ENCODE measurements at regions not wholly inside any gene's neighbourhood (a gene's known extent, or its start where the extent isn't known, plus 50 kb on each side); places are given as distances from the start of the nearest gene placed in this dataset.

DNA sequence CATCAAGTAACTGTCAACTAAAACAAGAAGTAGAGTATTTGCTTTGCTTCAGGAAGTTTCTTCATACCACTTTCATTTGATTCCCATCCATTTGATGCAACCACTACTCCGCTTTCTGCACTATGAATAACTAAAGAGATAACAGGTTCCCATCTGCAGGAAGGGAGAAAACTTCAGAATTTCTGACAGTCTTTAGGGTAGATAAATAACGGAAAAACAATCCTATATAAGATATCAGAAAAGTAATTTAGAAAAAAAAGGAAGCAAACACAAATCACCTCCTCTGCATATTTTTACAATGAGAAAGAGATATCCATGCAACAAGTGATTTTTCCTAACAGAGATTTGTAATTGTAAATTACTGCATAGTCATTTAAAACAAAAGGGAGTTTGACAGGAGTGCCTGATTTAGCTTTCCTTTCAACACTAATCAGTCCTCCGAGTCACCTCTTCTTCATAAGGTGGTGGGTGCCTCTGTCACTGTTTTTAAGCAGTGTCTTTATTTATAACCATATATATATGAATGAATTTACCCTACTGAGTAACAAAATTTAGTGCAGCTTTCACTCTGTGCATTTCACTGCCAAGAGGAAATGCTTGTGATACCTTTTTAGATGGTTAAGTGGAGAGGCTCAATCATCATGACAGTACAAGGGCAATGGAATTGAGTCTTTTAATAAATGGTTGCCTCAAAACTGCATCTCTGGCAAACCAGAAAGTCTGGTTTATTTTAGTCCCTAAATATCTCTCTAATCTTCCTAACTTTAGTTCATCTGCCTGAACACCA lies 1920.4 kb downstream of the MRPL39 start:
- DNase-seq (ENCODE audit: low read depth in 1 of 2, low spot score in 1 of 2): no peak
- WGBS (ENCODE audit: missing lambda C conversion rate): 0% methylated on average over 3 of the region's 3 CpGs

GRCh38 chr21:23684431-23684830 lies 1922.8 kb downstream of the MRPL39 start:
- DNase-seq (ENCODE audit: low read depth in 1 of 2, low spot score in 1 of 2): no peak
- Histone ChIP-seq H3K4me1 (no peaks in the 10 kb centered on the region), H3K9me3 (no peaks in the 10 kb centered on the region), H3K4me2 (no peak overlapping the region), H3K27ac (no peak overlapping the region), H3K4me3 (no peak overlapping the region)
- FAIRE-seq: no peak
- 0% methylated on average over 2 of the region's 2 CpGs for WGBS (ENCODE audit: missing lambda C conversion rate)
- ATAC-seq: no peak
- CTCF ChIA-PET: no interaction called here
- POLR2A ChIA-PET: no interaction called here
- no peak for TF ChIP-seq HOXA7 (CRISPR knock-in tag; IDR thresholded peaks at IDR 0.05)
- no peak for TF ChIP-seq ZNF302 (CRISPR knock-in tag; IDR thresholded peaks at IDR 0.05)

More for the DNA sequence above, 1920.4 kb downstream of the MRPL39 start:
- ChIA-PET CTCF (no interaction called here), POLR2A (no interaction called here)
- Histone ChIP-seq H3K27ac (no peak overlapping the region), H3K9me3 (no peaks in the 10 kb centered on the region), H3K4me3 (no peak overlapping the region), H3K4me1 (no peaks in the 10 kb centered on the region), H3K4me2 (no peak overlapping the region)
- no peak for FAIRE-seq
- ATAC-seq: no peak
- TF ChIP-seq TP53 (CRISPR knock-in tag; IDR thresholded peaks at IDR 0.05): no peak
- TF ChIP-seq HOXA7 (CRISPR knock-in tag; IDR thresholded peaks at IDR 0.05): no peak
- TF ChIP-seq, protein P1, sequence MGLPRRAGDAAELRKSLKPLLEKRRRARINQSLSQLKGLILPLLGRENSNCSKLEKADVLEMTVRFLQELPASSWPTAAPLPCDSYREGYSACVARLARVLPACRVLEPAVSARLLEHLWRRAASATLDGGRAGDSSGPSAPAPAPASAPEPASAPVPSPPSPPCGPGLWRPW (IDR thresholded peaks at IDR 0.05): no peak
- TF ChIP-seq BHLHE40 (IDR thresholded peaks at IDR 0.05; ENCODE audit: low read depth, low read length): no peak
- TF ChIP-seq, protein P2, sequence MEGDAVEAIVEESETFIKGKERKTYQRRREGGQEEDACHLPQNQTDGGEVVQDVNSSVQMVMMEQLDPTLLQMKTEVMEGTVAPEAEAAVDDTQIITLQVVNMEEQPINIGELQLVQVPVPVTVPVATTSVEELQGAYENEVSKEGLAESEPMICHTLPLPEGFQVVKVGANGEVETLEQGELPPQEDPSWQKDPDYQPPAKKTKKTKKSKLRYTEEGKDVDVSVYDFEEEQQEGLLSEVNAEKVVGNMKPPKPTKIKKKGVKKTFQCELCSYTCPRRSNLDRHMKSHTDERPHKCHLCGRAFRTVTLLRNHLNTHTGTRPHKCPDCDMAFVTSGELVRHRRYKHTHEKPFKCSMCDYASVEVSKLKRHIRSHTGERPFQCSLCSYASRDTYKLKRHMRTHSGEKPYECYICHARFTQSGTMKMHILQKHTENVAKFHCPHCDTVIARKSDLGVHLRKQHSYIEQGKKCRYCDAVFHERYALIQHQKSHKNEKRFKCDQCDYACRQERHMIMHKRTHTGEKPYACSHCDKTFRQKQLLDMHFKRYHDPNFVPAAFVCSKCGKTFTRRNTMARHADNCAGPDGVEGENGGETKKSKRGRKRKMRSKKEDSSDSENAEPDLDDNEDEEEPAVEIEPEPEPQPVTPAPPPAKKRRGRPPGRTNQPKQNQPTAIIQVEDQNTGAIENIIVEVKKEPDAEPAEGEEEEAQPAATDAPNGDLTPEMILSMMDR (IDR thresholded peaks at IDR 0.05): no peak
- no peak for TF ChIP-seq CBX8 (IDR thresholded peaks at IDR 0.05)
- TF ChIP-seq BCL3 (IDR thresholded peaks at IDR 0.05): no peak
- no peak for TF ChIP-seq MYC (IDR thresholded peaks at IDR 0.05; ENCODE audit: borderline replicate concordance, low read length)
- TF ChIP-seq, protein P3, sequence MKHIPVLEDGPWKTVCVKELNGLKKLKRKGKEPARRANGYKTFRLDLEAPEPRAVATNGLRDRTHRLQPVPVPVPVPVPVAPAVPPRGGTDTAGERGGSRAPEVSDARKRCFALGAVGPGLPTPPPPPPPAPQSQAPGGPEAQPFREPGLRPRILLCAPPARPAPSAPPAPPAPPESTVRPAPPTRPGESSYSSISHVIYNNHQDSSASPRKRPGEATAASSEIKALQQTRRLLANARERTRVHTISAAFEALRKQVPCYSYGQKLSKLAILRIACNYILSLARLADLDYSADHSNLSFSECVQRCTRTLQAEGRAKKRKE (CRISPR knock-in tag; IDR thresholded peaks at IDR 0.05; ENCODE audit: low read depth): no peak

- Histone ChIP-seq H3K9me3 (no peaks in the 10 kb centered on the region), H3K4me2 (no peak overlapping the region), H3K4me3 (no peak overlapping the region), H3K4me1 (no peaks in the 10 kb centered on the region), H3K27ac (no peak overlapping the region)
- CTCF ChIA-PET: no interaction called here
- 37% methylated on average over 3 of the region's 3 CpGs for WGBS (ENCODE audit: missing lambda C conversion rate)
- POLR2A ChIA-PET: no interaction called here
- DNase-seq (ENCODE audit: low read depth in 1 of 2, low spot score in 1 of 2) (no peak), ATAC-seq (no peak), FAIRE-seq (no peak)
- TF ChIP-seq HOXB5 (CRISPR knock-in tag; IDR thresholded peaks at IDR 0.05): no peak
- TF ChIP-seq MAZ (IDR thresholded peaks at IDR 0.05; ENCODE audit: borderline replicate concordance, low read depth, low read length): no peak
Measured at GRCh38 chr21:23664193-23664694, 1943.0 kb downstream of the MRPL39 start.

DNA sequence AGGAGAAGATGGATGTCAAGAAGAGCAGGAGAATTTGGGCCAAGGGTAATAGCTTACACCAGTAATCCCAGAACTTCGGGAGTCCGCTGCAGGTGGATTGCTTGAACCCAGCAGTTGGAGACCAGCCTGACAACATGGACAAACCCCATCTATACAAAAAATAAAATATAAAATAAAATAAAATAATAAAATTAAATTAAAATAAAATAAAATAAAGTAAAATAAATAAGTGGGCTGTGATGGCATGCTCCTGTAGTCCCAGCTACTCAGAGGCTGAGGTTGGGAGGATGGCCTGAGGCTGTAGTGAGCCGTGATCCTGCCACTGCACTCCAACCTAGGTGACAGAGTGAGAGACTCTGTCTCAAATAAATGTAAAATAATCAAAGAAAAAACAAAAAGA lies 1946.7 kb downstream of the MRPL39 start:
- H3K27ac ChIP-seq: no peak overlapping the region
- ChIA-PET POLR2A (no interaction called here), CTCF (no interaction called here)
- H3K4me2 ChIP-seq: no peak overlapping the region
- ATAC-seq (no peak), DNase-seq (ENCODE audit: low read depth in 1 of 2, low spot score in 1 of 2) (no peak), FAIRE-seq (no peak)
- H3K9me3 ChIP-seq: no peaks in the 10 kb centered on the region
- 0% methylated on average over 3 of the region's 3 CpGs for WGBS (ENCODE audit: missing lambda C conversion rate)
- no peak overlapping the region for H3K4me3 ChIP-seq
- no peaks in the 10 kb centered on the region for H3K4me1 ChIP-seq
- TF ChIP-seq NR3C1 (IDR thresholded peaks at IDR 0.05): no peak
- no peak for TF ChIP-seq CHD4 (IDR thresholded peaks at IDR 0.05; ENCODE audit: borderline replicate concordance)
- TF ChIP-seq, protein P4, sequence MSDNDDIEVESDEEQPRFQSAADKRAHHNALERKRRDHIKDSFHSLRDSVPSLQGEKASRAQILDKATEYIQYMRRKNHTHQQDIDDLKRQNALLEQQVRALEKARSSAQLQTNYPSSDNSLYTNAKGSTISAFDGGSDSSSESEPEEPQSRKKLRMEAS (IDR thresholded peaks at IDR 0.05): no peak
- TF ChIP-seq, protein P3 (CRISPR knock-in tag; IDR thresholded peaks at IDR 0.05; ENCODE audit: low read depth): no peak
- no peak for TF ChIP-seq HEYL (CRISPR knock-in tag; IDR thresholded peaks at IDR 0.05)
- TF ChIP-seq HOXB13 (CRISPR knock-in tag; IDR thresholded peaks at IDR 0.05; ENCODE audit: low read depth): no peak
- TF ChIP-seq, protein P1 (IDR thresholded peaks at IDR 0.05): no peak
- no peak for TF ChIP-seq JUN (IDR thresholded peaks at IDR 0.05)
- TF ChIP-seq BCL3 (IDR thresholded peaks at IDR 0.05): no peak
- TF ChIP-seq CBX2 (IDR thresholded peaks at IDR 0.05; ENCODE audit: borderline replicate concordance, low read depth): no peak
- no peak for TF ChIP-seq CBX8 (IDR thresholded peaks at IDR 0.05)
- TF ChIP-seq TP53 (CRISPR knock-in tag; IDR thresholded peaks at IDR 0.05): no peak
- TF ChIP-seq RAD21 (conservative IDR thresholded peaks at IDR 0.05 in 1 of 2, IDR thresholded peaks at IDR 0.05 in 1 of 2): no peak
- TF ChIP-seq EHMT2 (IDR thresholded peaks at IDR 0.05; ENCODE audit: low read depth): no peak
- TF ChIP-seq FOXS1 (CRISPR knock-in tag; IDR thresholded peaks at IDR 0.05): no peak

All from A549 (cell line).